ENCODE measurements at regions not wholly inside any gene's neighbourhood (a gene's known extent, or its start where the extent isn't known, plus 50 kb on each side); places are given as distances from the start of the nearest gene placed in this dataset.

- H3K27me3 ChIP-seq (ENCODE audit: control insufficient read depth, insufficient read depth, low read length) = peaks cover 10% of the 10 kb centered on the region
- H3K36me3 ChIP-seq (ENCODE audit: control insufficient read depth, insufficient read depth, low read length) = no peaks in the 10 kb centered on the region
- no peak overlapping the region for H3K27ac ChIP-seq (ENCODE audit: low read length)
- H3K9me3 ChIP-seq (replicated peaks; ENCODE audit: control insufficient read depth, low read depth, low read length) = no peaks in the 10 kb centered on the region
- no peak overlapping the region for H3K4me3 ChIP-seq (ENCODE audit: low read length)
- peak; percentile 54 for DNase-seq
- peaks cover 10% of the 10 kb centered on the region for H3K4me1 ChIP-seq (ENCODE audit: control insufficient read depth, insufficient read depth, low read length)
- WGBS (ENCODE audit: insufficient coverage) = 65% methylated on average over 7 of the region's 9 CpGs
Observed at GRCh38 chr1:22241811-22242210, 98.9 kb upstream of the WNT4 start.

- Histone ChIP-seq H3K4me1 (ENCODE audit: control insufficient read depth, insufficient read depth, low read length) (peaks cover 39% of the 10 kb centered on the region), H3K27ac (ENCODE audit: low read length) (no peak overlapping the region), H3K27me3 (ENCODE audit: control insufficient read depth, insufficient read depth, low read length) (peaks cover 19% of the 10 kb centered on the region), H3K4me3 (ENCODE audit: low read length) (no peak overlapping the region), H3K9me3 (replicated peaks; ENCODE audit: control insufficient read depth, low read depth, low read length) (no peaks in the 10 kb centered on the region), H3K36me3 (ENCODE audit: control insufficient read depth, insufficient read depth, low read length) (no peaks in the 10 kb centered on the region)
- WGBS (ENCODE audit: insufficient coverage) = 53% methylated on average over 4 of the region's 9 CpGs
- DNase-seq = no peak
Observed at GRCh38 chr1:22245100-22245650, 102.3 kb upstream of the WNT4 start.

GRCh38 chr1:22245726-22246125 is 102.8 kb upstream of the WNT4 start:
- H3K9me3 ChIP-seq (replicated peaks; ENCODE audit: control insufficient read depth, low read depth, low read length) = no peaks in the 10 kb centered on the region
- no peaks in the 10 kb centered on the region for H3K36me3 ChIP-seq (ENCODE audit: control insufficient read depth, insufficient read depth, low read length)
- H3K4me3 ChIP-seq (ENCODE audit: low read length) = no peak overlapping the region
- peaks cover 19% of the 10 kb centered on the region for H3K27me3 ChIP-seq (ENCODE audit: control insufficient read depth, insufficient read depth, low read length)
- H3K27ac ChIP-seq (ENCODE audit: low read length) = no peak overlapping the region
- DNase-seq = no peak
- 22% methylated on average over 6 of the region's 8 CpGs for WGBS (ENCODE audit: insufficient coverage)
- H3K4me1 ChIP-seq (ENCODE audit: control insufficient read depth, insufficient read depth, low read length) = peaks cover 43% of the 10 kb centered on the region

GRCh38 chr1:22246755-22247480 is 104.0 kb upstream of the WNT4 start:
- H3K4me1 ChIP-seq (ENCODE audit: control insufficient read depth, insufficient read depth, low read length) = peaks cover 52% of the 10 kb centered on the region
- no peak for DNase-seq
- H3K9me3 ChIP-seq (replicated peaks; ENCODE audit: control insufficient read depth, low read depth, low read length) = no peaks in the 10 kb centered on the region
- H3K27me3 ChIP-seq (ENCODE audit: control insufficient read depth, insufficient read depth, low read length) = peaks cover 19% of the 10 kb centered on the region
- H3K27ac ChIP-seq (ENCODE audit: low read length) = no peak overlapping the region
- no peaks in the 10 kb centered on the region for H3K36me3 ChIP-seq (ENCODE audit: control insufficient read depth, insufficient read depth, low read length)
- no peak overlapping the region for H3K4me3 ChIP-seq (ENCODE audit: low read length)
- 87% methylated on average over 2 of the region's 3 CpGs for whole genome bisulfite sequencing (ENCODE audit: insufficient coverage)

- Histone ChIP-seq H3K27ac (ENCODE audit: low read length) (peak overlapping the region; percentile 7), H3K36me3 (ENCODE audit: control insufficient read depth, insufficient read depth, low read length) (no peaks in the 10 kb centered on the region), H3K4me1 (ENCODE audit: control insufficient read depth, insufficient read depth, low read length) (peaks cover 59% of the 10 kb centered on the region), H3K9me3 (replicated peaks; ENCODE audit: control insufficient read depth, low read depth, low read length) (no peaks in the 10 kb centered on the region), H3K4me3 (ENCODE audit: low read length) (no peak overlapping the region), H3K27me3 (ENCODE audit: control insufficient read depth, insufficient read depth, low read length) (peaks cover 16% of the 10 kb centered on the region)
- peak; percentile 13 for DNase-seq
- WGBS (ENCODE audit: insufficient coverage) = 46% methylated on average over 14 of the region's 18 CpGs
Observed at GRCh38 chr1:22247527-22248245, 104.8 kb upstream of the WNT4 start.

GRCh38 chr1:22248746-22249145 is 105.8 kb upstream of the WNT4 start:
- peaks cover 67% of the 10 kb centered on the region for H3K4me1 ChIP-seq (ENCODE audit: control insufficient read depth, insufficient read depth, low read length)
- no peak overlapping the region for H3K27ac ChIP-seq (ENCODE audit: low read length)
- peaks cover 14% of the 10 kb centered on the region for H3K27me3 ChIP-seq (ENCODE audit: control insufficient read depth, insufficient read depth, low read length)
- no peak for DNase-seq
- WGBS (ENCODE audit: insufficient coverage) = 49% methylated on average over 5 of the region's 8 CpGs
- H3K9me3 ChIP-seq (replicated peaks; ENCODE audit: control insufficient read depth, low read depth, low read length) = no peaks in the 10 kb centered on the region
- no peak overlapping the region for H3K4me3 ChIP-seq (ENCODE audit: low read length)
- H3K36me3 ChIP-seq (ENCODE audit: control insufficient read depth, insufficient read depth, low read length) = no peaks in the 10 kb centered on the region

- DNase-seq = peak; percentile 33
- peaks cover 79% of the 10 kb centered on the region for H3K4me1 ChIP-seq (ENCODE audit: control insufficient read depth, insufficient read depth, low read length)
Observed at GRCh38 chr1:22249928-22250680, 107.2 kb upstream of the WNT4 start.

GRCh38 chr1:22250724-22251123 is 107.8 kb upstream of the WNT4 start:
- Histone ChIP-seq H3K9me3 (replicated peaks; ENCODE audit: control insufficient read depth, low read depth, low read length) (no peaks in the 10 kb centered on the region), H3K27me3 (ENCODE audit: control insufficient read depth, insufficient read depth, low read length) (peaks cover 11% of the 10 kb centered on the region), H3K27ac (ENCODE audit: low read length) (no peak overlapping the region), H3K4me1 (ENCODE audit: control insufficient read depth, insufficient read depth, low read length) (peaks cover 85% of the 10 kb centered on the region), H3K4me3 (ENCODE audit: low read length) (no peak overlapping the region), H3K36me3 (ENCODE audit: control insufficient read depth, insufficient read depth, low read length) (no peaks in the 10 kb centered on the region)
- WGBS (ENCODE audit: insufficient coverage) = 35% methylated on average over 8 of the region's 11 CpGs
- peak; percentile 67 for DNase-seq

More at GRCh38 chr1:22249928-22250680, 107.2 kb upstream of the WNT4 start:
- Histone ChIP-seq H3K9me3 (replicated peaks; ENCODE audit: control insufficient read depth, low read depth, low read length) (no peaks in the 10 kb centered on the region), H3K4me3 (ENCODE audit: low read length) (no peak overlapping the region), H3K27ac (ENCODE audit: low read length) (no peak overlapping the region), H3K36me3 (ENCODE audit: control insufficient read depth, insufficient read depth, low read length) (no peaks in the 10 kb centered on the region), H3K27me3 (ENCODE audit: control insufficient read depth, insufficient read depth, low read length) (peaks cover 11% of the 10 kb centered on the region)
- 74% methylated on average over 10 of the region's 11 CpGs for WGBS (ENCODE audit: insufficient coverage)

- 23% methylated on average over 14 of the region's 17 CpGs for WGBS (ENCODE audit: insufficient coverage)
Observed at GRCh38 chr1:22252251-22252650, 109.4 kb upstream of the WNT4 start.

More at GRCh38 chr1:22252251-22252650, 109.4 kb upstream of the WNT4 start:
- DNase-seq = peak; percentile 34
- peaks cover 5% of the 10 kb centered on the region for H3K27me3 ChIP-seq (ENCODE audit: control insufficient read depth, insufficient read depth, low read length)
- H3K4me1 ChIP-seq (ENCODE audit: control insufficient read depth, insufficient read depth, low read length) = peaks cover 82% of the 10 kb centered on the region
- H3K27ac ChIP-seq (ENCODE audit: low read length) = no peak overlapping the region
- no peaks in the 10 kb centered on the region for H3K36me3 ChIP-seq (ENCODE audit: control insufficient read depth, insufficient read depth, low read length)
- no peaks in the 10 kb centered on the region for H3K9me3 ChIP-seq (replicated peaks; ENCODE audit: control insufficient read depth, low read depth, low read length)
- no peak overlapping the region for H3K4me3 ChIP-seq (ENCODE audit: low read length)

All from muscle of leg (tissue), 3 donors.